Neural cell (in vitro differentiated cells): ENCODE measurements at regions not wholly inside any gene's neighbourhood (a gene's known extent, or its start where the extent isn't known, plus 50 kb on each side); places are given as distances from the start of the nearest gene placed in this dataset.

ENCODE experiments used
- CTCF ChIP-seq: fragments of 450-650 bp; IDR thresholded peaks from 2 replicates; pipeline ENCODE4 v1.5.1; 2014; ENCODE audit warnings: antibody characterized with exemption, mild to moderate bottlenecking, moderate library complexity; ENCODE audit not compliant: poor library complexity, severe bottlenecking
- EP300 ChIP-seq: fragments of 450-650 bp; conservative IDR thresholded peaks from 2 replicates; pipeline ENCODE4 v1.6.1; 2014; ENCODE audit warnings: antibody characterized with exemption, mild to moderate bottlenecking, moderate library complexity; ENCODE audit not compliant: poor library complexity, severe bottlenecking
- EZH2 ChIP-seq: fragments of 200-600, 300-800 bp; shearing (Covaris generic), sonication (generic); IDR thresholded peaks from 2 replicates; pipeline ENCODE4 v1.6.1; 2014; ENCODE audit warnings: antibody characterized with exemption, low read length, borderline replicate concordance, mild to moderate bottlenecking; ENCODE audit not compliant: insufficient read depth, poor library complexity, severe bottlenecking
- MXI1 ChIP-seq: fragments of 450-650 bp; conservative IDR thresholded peaks from 2 replicates; pipeline ENCODE4 v1.6.1; 2014; ENCODE audit warnings: antibody characterized with exemption, mild to moderate bottlenecking; ENCODE audit not compliant: poor library complexity, severe bottlenecking
- POLR2AphosphoS5 ChIP-seq: IDR thresholded peaks from 2 replicates; pipeline ENCODE4 v1.6.1; 2012
- REST ChIP-seq: IDR thresholded peaks from 2 replicates; pipeline ENCODE4 v1.6.1; 2012; ENCODE audit warnings: borderline replicate concordance

DNA sequence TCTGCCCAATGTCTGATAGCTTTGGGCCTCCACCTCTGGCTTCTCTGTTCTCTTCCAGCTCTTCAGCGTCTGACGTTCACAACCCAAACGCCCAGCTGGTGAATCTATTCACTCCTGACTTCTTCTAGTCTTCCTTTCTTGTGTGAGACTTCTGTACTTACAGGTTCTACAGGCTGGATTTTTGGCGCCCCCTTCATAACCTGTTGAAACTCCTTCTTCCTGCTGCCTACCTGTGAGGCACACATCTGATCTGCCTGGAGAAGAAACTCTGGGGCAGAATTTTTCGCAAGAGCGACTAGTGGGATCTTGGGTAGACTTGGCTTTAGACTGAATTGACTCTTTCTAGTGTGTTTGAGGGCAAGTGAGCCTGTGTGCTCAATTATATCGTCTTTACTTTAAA, 249.3 kb downstream of the REEP3 start:
- no peak for TF ChIP-seq CTCF
- TF ChIP-seq REST = no peak
- no peak for TF ChIP-seq MXI1
- TF ChIP-seq EP300 = no peak
- TF ChIP-seq EZH2 = no peak
- no peak for TF ChIP-seq POLR2AphosphoS5
